GM23338 (cell line): ENCODE measurements at regions not wholly inside any gene's neighbourhood (a gene's known extent, or its start where the extent isn't known, plus 50 kb on each side); places are given as distances from the start of the nearest gene placed in this dataset.

ENCODE experiments used
- TF ChIP-seq, protein P1 (sequence below), 2 experiments: fragments of 200-600 bp in 1 of 2; sonication (generic) in 1 of 2; conservative IDR thresholded peaks; 2 replicates each; pipeline versions ENCODE4 v1.5.1 to v1.6.1; 2016 to 2017; ENCODE audit warnings: antibody characterized with exemption in 2 of 2, low read depth in 2 of 2, mild to moderate bottlenecking in 2 of 2, moderate library complexity in 1 of 2
- TF ChIP-seq, protein P2 (sequence below): IDR thresholded peaks from one replicate; pipeline ENCODE4 v1.6.1; 2018; ENCODE audit warnings: antibody characterized with exemption; ENCODE audit not compliant: unreplicated experiment

GRCh38 chr18:78576967-78577366 is 402.7 kb upstream of the SALL3 start:
- TF ChIP-seq, protein P1, sequence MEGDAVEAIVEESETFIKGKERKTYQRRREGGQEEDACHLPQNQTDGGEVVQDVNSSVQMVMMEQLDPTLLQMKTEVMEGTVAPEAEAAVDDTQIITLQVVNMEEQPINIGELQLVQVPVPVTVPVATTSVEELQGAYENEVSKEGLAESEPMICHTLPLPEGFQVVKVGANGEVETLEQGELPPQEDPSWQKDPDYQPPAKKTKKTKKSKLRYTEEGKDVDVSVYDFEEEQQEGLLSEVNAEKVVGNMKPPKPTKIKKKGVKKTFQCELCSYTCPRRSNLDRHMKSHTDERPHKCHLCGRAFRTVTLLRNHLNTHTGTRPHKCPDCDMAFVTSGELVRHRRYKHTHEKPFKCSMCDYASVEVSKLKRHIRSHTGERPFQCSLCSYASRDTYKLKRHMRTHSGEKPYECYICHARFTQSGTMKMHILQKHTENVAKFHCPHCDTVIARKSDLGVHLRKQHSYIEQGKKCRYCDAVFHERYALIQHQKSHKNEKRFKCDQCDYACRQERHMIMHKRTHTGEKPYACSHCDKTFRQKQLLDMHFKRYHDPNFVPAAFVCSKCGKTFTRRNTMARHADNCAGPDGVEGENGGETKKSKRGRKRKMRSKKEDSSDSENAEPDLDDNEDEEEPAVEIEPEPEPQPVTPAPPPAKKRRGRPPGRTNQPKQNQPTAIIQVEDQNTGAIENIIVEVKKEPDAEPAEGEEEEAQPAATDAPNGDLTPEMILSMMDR (conservative IDR thresholded peaks at IDR 0.05; ENCODE audit: low read depth in 2 of 2): no peak
- TF ChIP-seq, protein P2, sequence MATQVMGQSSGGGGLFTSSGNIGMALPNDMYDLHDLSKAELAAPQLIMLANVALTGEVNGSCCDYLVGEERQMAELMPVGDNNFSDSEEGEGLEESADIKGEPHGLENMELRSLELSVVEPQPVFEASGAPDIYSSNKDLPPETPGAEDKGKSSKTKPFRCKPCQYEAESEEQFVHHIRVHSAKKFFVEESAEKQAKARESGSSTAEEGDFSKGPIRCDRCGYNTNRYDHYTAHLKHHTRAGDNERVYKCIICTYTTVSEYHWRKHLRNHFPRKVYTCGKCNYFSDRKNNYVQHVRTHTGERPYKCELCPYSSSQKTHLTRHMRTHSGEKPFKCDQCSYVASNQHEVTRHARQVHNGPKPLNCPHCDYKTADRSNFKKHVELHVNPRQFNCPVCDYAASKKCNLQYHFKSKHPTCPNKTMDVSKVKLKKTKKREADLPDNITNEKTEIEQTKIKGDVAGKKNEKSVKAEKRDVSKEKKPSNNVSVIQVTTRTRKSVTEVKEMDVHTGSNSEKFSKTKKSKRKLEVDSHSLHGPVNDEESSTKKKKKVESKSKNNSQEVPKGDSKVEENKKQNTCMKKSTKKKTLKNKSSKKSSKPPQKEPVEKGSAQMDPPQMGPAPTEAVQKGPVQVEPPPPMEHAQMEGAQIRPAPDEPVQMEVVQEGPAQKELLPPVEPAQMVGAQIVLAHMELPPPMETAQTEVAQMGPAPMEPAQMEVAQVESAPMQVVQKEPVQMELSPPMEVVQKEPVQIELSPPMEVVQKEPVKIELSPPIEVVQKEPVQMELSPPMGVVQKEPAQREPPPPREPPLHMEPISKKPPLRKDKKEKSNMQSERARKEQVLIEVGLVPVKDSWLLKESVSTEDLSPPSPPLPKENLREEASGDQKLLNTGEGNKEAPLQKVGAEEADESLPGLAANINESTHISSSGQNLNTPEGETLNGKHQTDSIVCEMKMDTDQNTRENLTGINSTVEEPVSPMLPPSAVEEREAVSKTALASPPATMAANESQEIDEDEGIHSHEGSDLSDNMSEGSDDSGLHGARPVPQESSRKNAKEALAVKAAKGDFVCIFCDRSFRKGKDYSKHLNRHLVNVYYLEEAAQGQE: no peak
